HEK293 (cell line): ENCODE measurements at regions not wholly inside any gene's neighbourhood (a gene's known extent, or its start where the extent isn't known, plus 50 kb on each side); places are given as distances from the start of the nearest gene placed in this dataset.
A peak's percentile ranks its signal among the peaks of the same experiment; 100 is the strongest.

ENCODE experiments used
- CTCF ChIA-PET: fragments of 350-600 bp; formaldehyde crosslinking; extraction: SDS; loops from one replicate; lab custom pipeline; 2021; ENCODE audit warnings: antibody characterized with exemption; lab: Yijun Ruan, JAX
- POLR2A ChIA-PET: fragments of 300-600 bp; formaldehyde crosslinking; extraction: SDS; loops from one replicate; lab custom pipeline; 2020; ENCODE audit warnings: antibody characterized with exemption, inconsistent platforms; lab: Yijun Ruan, JAX
- H3K27ac ChIP-seq: fragments of 200-500 bp; sonication (Bioruptor generic); 2 replicates; pipeline ENCODE4 v1.5.1; 2014; ENCODE audit warnings: low read depth, low read length, control low read depth, inconsistent platforms; ENCODE audit errors: extremely low read depth
- H3K36me3 ChIP-seq, 2 experiments: fragments of 200-500 bp in 1 of 2; sonication (Bioruptor generic) in 1 of 2; 1 replicate in 1 of 2; 2 replicates in 1 of 2; pipeline ENCODE4 v1.5.1; 2014 to 2017; ENCODE audit warnings: inconsistent platforms in 2 of 2, low read length in 2 of 2; ENCODE audit not compliant: control insufficient read depth in 2 of 2, insufficient read depth in 1 of 2
- H3K4me1 ChIP-seq: fragments of 200-500 bp; sonication (Bioruptor generic); 2 replicates; pipeline ENCODE4 v1.5.1; 2014; ENCODE audit warnings: mild to moderate bottlenecking, low read length, inconsistent platforms; ENCODE audit not compliant: control insufficient read depth, insufficient read depth
- H3K4me3 ChIP-seq: 2 replicates; pipeline ENCODE4 v1.5.1; 2011; ENCODE audit warnings: low read depth, mild to moderate bottlenecking, control low read depth, low read length, moderate library complexity
- H3K9me3 ChIP-seq: fragments of 200-500 bp; sonication (Bioruptor generic); 2 replicates; pipeline ENCODE4 v1.5.1; 2014; ENCODE audit warnings: low read depth, low read length, inconsistent platforms; ENCODE audit not compliant: control insufficient read depth, insufficient read depth
- GLI2 ChIP-seq: fragments of 450-650 bp; formaldehyde crosslinking; IDR thresholded peaks from 2 replicates; pipeline ENCODE4; 2017; ENCODE audit warnings: missing biosample characterization, missing genetic modification characterization, low read depth, borderline replicate concordance
- KLF9 ChIP-seq: fragments of 450-650 bp; formaldehyde crosslinking; IDR thresholded peaks from 2 replicates; pipeline ENCODE4 v1.5.1; 2016; ENCODE audit warnings: missing biosample characterization, missing genetic modification characterization, low read depth
- PRDM10 ChIP-seq: fragments of 450-650 bp; formaldehyde crosslinking; IDR thresholded peaks from 2 replicates; pipeline ENCODE4 v1.5.1; 2016; ENCODE audit warnings: missing biosample characterization, missing genetic modification characterization
- ZBTB10 ChIP-seq: fragments of 450-650 bp; formaldehyde crosslinking; IDR thresholded peaks from 2 replicates; pipeline ENCODE4 v1.5.1; 2016; ENCODE audit warnings: missing biosample characterization, missing genetic modification characterization
- ZBTB17 ChIP-seq: fragments of 450-650 bp; formaldehyde crosslinking; IDR thresholded peaks from 2 replicates; pipeline ENCODE4 v1.5.1; 2016; ENCODE audit warnings: missing biosample characterization, missing genetic modification characterization
- ZIC2 ChIP-seq: fragments of 450-650 bp; formaldehyde crosslinking; IDR thresholded peaks from 2 replicates; pipeline ENCODE4 v1.5.1; 2016; ENCODE audit warnings: missing biosample characterization, missing genetic modification characterization
- ZNF148 ChIP-seq: fragments of 450-650 bp; formaldehyde crosslinking; IDR thresholded peaks from 2 replicates; pipeline ENCODE4 v1.5.0; 2017; ENCODE audit warnings: missing biosample characterization, missing genetic modification characterization, borderline replicate concordance
- ZNF274 ChIP-seq, 2 experiments: fragments of 200-500 bp in 1 of 2; fragments of 450-650 bp in 1 of 2; sonication (Bioruptor generic) in 1 of 2; formaldehyde crosslinking in 1 of 2; IDR thresholded peaks; 2 replicates each; pipeline versions ENCODE4 v1.5.1 to v1.6.1; 2014 to 2016; ENCODE audit warnings: borderline replicate concordance in 1 of 2, inconsistent platforms in 1 of 2, low read length in 1 of 2, missing biosample characterization in 1 of 2, missing genetic modification characterization in 1 of 2
- ZNF335 ChIP-seq: fragments of 450-650 bp; formaldehyde crosslinking; conservative IDR thresholded peaks from 2 replicates; pipeline ENCODE4 v1.5.1; 2016; ENCODE audit warnings: missing biosample characterization, missing genetic modification characterization
- ZNF529 ChIP-seq: fragments of 450-650 bp; formaldehyde crosslinking; IDR thresholded peaks from 2 replicates; pipeline ENCODE4 v1.5.1; 2017; ENCODE audit warnings: missing genetic modification characterization, missing biosample characterization; ENCODE audit not compliant: insufficient replicate concordance
- ZNF560 ChIP-seq: fragments of 450-650 bp; formaldehyde crosslinking; IDR thresholded peaks from 2 replicates; pipeline ENCODE4 v1.5.1; 2017; ENCODE audit warnings: missing biosample characterization, missing genetic modification characterization, borderline replicate concordance
- ZNF571 ChIP-seq: fragments of 450-650 bp; formaldehyde crosslinking; IDR thresholded peaks from 2 replicates; pipeline ENCODE4 v1.5.0; 2017; ENCODE audit warnings: missing biosample characterization, missing genetic modification characterization
- ZNF701 ChIP-seq: fragments of 450-650 bp; formaldehyde crosslinking; IDR thresholded peaks from 2 replicates; pipeline ENCODE4 v1.5.1; 2016; ENCODE audit warnings: missing biosample characterization, missing genetic modification characterization
- ZNF837 ChIP-seq: fragments of 450-650 bp; formaldehyde crosslinking; IDR thresholded peaks from 2 replicates; pipeline ENCODE4 v1.5.1; 2016; ENCODE audit warnings: missing biosample characterization, missing genetic modification characterization

GRCh38 chr2:24439971-24440340 is 51.1 kb upstream of the NCOA1 start:
- H3K27ac ChIP-seq: no peak overlapping the region
- CTCF ChIA-PET: no interaction called here
- TF ChIP-seq GLI2 (tag by site-specific recombination) (no peak), ZNF571 (tag by site-specific recombination) (no peak), ZNF529 (tag by site-specific recombination) (no peak)
- TF ChIP-seq, all 188 proteins: peak for 0

GRCh38 chr2:24439280-24439970 is 51.6 kb upstream of the NCOA1 start:
- peaks cover 3% of the 10 kb centered on the region; the same call in 1 of the 2 replicates for H3K4me1 ChIP-seq
- no peak overlapping the region for H3K4me3 ChIP-seq
- H3K9me3 ChIP-seq: no peaks in the 10 kb centered on the region
- peak; percentile 90 for TF ChIP-seq ZNF701 (tag by site-specific recombination)
- no peak for TF ChIP-seq ZNF148 (tag by site-specific recombination)
- H3K36me3 ChIP-seq: no peaks in the 10 kb centered on the region
- CTCF ChIA-PET: no interaction called here
- POLR2A ChIA-PET: no interaction called here
- H3K27ac ChIP-seq: no peak overlapping the region

More at GRCh38 chr2:24439971-24440340, 51.1 kb upstream of the NCOA1 start:
- H3K4me1 ChIP-seq: peaks cover 3% of the 10 kb centered on the region; the same call in 1 of the 2 replicates
- POLR2A ChIA-PET: no interaction called here
- no peaks in the 10 kb centered on the region for H3K36me3 ChIP-seq
- H3K4me3 ChIP-seq: no peak overlapping the region
- no peaks in the 10 kb centered on the region for H3K9me3 ChIP-seq

- no peak overlapping the region for H3K27ac ChIP-seq
- H3K4me1 ChIP-seq: peaks cover 3% of the 10 kb centered on the region; the same call in 1 of the 2 replicates
- no peaks in the 10 kb centered on the region for H3K9me3 ChIP-seq
- no peak for TF ChIP-seq PRDM10
- TF ChIP-seq, all 188 proteins: peak for 0
- no peak overlapping the region for H3K4me3 ChIP-seq
- CTCF ChIA-PET: interaction anchor here (0.6 to 0.9 kb wide), 3 partner anchors 12 to 527 kb away, joined by 3 to 4 read pairs (median 3); no protein-coding TSS in a partner anchor
- no peaks in the 10 kb centered on the region for H3K36me3 ChIP-seq
- POLR2A ChIA-PET: no interaction called here
These were observed 52.9 kb upstream of the NCOA1 start for GRCh38 chr2:24438106-24438505.

- Histone ChIP-seq H3K4me3 (no peak overlapping the region), H3K4me1 (peaks cover 3% of the 10 kb centered on the region; the same call in 1 of the 2 replicates), H3K27ac (no peak overlapping the region; the same call in 1 of the 2 replicates), H3K36me3 (no peaks in the 10 kb centered on the region), H3K9me3 (no peaks in the 10 kb centered on the region)
- ChIA-PET POLR2A (interaction anchor here (0.5 kb wide), 1 partner anchor 166 kb away, joined by 4 read pairs; no protein-coding TSS in a partner anchor), CTCF (interaction anchor here (0.7 to 1.4 kb wide), 3 partner anchors 12 to 25 kb away, joined by 3 to 5 read pairs (median 4); no protein-coding TSS in a partner anchor)
- TF ChIP-seq KLF9 (no peak), ZBTB17 (peak; percentile 48; the same call in 1 of the 2 replicates), ZBTB10 (tag by site-specific recombination) (no peak), ZNF274 (IDR thresholded peaks at IDR 0.05; ENCODE audit: low read length) (no peak), ZNF274 (tag by site-specific recombination; IDR thresholded peaks at IDR 0.05; ENCODE audit: borderline replicate concordance) (no peak), ZNF837 (tag by site-specific recombination) (no peak), ZNF335 (peak; percentile 42), ZNF560 (no peak), ZIC2 (tag by site-specific recombination) (peak; percentile 60)
These were observed 55.4 kb upstream of the NCOA1 start for GRCh38 chr2:24435391-24436316.
